GM21515 (cell line): ENCODE measurements at regions not wholly inside any gene's neighbourhood (a gene's known extent, or its start where the extent isn't known, plus 50 kb on each side); places are given as distances from the start of the nearest gene placed in this dataset.

ENCODE experiments used
- ATAC-seq: cut with Tn5 transposase; IDR thresholded peaks from one replicate; pipeline ENCODE4 v1.9.1; 2021; ENCODE audit not compliant: unreplicated experiment

- no peak for ATAC-seq
Observed at GRCh38 chr19:31699421-31699820, 350.2 kb upstream of the TSHZ3 start.

DNA sequence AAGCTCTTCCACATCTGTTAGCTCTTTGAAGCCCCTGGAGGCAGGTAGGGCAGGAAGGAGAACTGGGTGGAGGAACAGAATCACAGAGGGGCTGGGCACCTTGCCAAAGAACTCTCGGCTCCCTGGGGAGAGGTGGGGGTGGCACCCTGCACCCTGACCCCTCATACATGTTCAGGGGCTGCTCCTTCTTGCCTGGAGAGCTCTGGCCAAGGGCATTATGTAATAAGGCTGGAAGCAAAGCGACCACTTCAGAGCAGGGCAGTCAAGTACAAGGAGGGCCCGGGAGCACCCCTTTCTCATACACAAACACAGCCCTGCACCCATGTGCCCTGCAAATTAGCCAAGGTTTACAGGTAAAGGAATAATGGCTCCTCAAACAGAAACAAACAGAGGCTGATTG, 351.9 kb upstream of the TSHZ3 start:
- ATAC-seq: no peak

- no peak for ATAC-seq
Observed at GRCh38 chr19:31705656-31706055, 356.4 kb upstream of the TSHZ3 start.

GRCh38 chr19:31706131-31706530, 356.9 kb upstream of the TSHZ3 start:
- ATAC-seq: no peak

- no peak for ATAC-seq
Observed at GRCh38 chr19:31706691-31707620, 357.7 kb upstream of the TSHZ3 start.

- no peak for ATAC-seq
Observed at GRCh38 chr19:31708520-31708919, 359.3 kb upstream of the TSHZ3 start.

DNA sequence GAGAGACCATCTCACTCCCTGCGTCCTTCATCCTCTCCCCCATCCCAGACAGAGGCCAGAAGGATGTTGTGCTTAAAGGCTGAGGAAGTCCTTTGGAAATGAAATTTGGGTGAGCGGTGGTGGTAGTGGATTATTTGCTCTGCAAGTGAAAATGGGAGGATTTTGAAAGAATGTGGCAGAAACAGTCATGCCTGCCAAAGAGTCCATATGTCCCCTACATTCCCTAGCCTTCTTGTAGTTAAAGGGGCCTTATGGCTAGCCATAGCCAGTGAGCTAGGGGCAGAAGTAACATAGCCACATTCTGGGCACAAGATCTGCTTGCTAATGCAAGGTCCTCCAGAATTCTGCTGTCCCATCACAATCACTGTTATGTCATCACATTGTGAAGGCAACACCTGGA, 360.2 kb upstream of the TSHZ3 start:
- ATAC-seq: no peak

GRCh38 chr19:31715249-31715945, 366.2 kb upstream of the TSHZ3 start:
- ATAC-seq: no peak

DNA sequence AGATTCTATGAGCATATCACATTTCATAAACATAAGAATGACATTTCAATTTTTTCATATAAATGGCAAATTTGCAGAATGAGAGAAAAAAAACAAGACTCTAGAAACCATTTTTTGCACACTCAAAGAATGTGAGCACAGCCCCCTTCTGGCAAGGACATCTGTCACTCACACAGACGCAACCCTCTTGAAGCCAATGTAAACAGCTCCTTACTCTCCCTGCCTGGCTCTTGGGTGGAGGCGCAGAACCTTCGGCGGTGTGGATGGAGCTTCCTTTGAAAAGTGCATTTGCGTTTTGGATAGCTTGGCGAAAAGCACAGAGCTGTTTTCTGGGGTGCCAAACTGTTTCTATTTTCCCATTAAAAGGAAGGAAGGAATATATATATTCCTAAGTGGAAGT, 367.6 kb upstream of the TSHZ3 start:
- ATAC-seq: no peak

- no peak for ATAC-seq
Observed at GRCh38 chr19:31717269-31717923, 368.2 kb upstream of the TSHZ3 start.

- ATAC-seq: no peak
Observed at GRCh38 chr19:31718032-31718431, 368.8 kb upstream of the TSHZ3 start.

DNA sequence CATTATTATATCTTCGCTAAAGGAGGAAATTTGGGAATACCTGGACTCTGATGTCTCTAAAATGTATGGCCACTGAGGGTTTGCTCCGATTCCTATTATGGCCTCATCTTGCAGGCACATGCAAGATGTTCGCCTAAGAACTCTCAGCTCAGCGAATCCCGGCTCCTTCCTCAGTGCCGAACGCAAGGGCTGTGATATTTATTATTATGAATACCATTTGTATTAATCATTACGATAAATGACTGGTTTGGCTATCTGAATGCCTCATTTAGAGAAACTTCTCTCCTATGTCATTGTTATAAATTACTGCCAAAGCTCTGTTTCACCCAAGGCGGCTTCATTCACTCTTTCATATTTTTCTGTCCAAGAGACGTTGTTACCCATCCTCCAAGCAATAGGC, 369.7 kb upstream of the TSHZ3 start:
- no peak for ATAC-seq

DNA sequence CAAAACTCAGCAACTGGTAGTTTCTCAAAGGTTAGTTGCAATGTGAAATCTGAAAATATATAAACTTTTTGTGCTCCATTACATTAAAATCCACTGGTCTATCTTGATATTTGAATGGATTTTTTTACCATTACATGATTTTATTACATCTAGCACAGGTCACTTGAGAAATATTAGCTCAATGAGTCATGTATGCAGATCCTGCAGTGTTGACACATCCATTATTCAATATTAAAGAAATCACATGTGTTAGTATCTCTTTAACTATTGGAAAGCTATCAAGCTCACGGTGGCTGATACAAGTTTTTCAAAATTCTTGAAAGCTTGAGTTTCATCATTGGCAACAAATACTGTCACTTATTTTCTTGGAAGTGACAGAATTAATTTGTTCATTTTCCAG, 373.9 kb upstream of the TSHZ3 start:
- ATAC-seq: no peak

DNA sequence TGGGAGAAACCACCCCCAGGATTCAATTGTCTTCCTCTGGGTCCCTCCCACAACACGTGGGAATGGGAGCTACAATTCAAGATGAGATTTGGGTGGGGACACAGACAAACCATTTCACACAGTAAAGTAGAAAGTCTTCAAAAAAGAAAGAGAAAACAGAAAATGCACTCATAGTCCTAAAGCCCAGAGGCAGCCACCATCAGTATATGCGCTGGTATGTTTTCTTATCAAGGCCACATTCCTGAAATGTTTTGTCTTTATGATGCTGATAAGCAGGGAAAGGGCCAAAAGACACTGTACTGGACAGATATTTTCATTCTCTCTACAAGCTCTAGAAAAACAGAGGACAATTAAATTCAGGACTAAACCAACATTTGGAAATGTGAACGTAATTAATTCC, 375.8 kb upstream of the TSHZ3 start:
- no peak for ATAC-seq

DNA sequence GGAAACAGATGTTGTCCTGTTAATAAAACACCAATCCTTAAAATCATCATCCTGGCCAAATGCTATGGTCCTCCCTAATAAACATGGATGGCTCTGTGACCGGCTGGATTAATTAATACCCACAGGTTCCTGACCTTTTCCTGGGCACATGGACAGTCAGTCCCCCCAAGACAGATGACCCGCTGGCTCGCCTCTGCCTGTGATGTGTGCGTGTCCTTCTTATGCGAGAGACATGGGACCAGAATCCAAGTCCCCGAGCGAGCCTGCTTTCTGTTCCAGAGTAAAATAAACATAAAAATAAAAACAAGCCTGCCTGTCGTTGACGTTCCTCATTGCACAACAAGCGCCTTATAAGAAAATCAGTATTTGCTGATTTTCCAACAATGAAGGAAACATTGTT, 378.3 kb upstream of the TSHZ3 start:
- ATAC-seq: no peak

DNA sequence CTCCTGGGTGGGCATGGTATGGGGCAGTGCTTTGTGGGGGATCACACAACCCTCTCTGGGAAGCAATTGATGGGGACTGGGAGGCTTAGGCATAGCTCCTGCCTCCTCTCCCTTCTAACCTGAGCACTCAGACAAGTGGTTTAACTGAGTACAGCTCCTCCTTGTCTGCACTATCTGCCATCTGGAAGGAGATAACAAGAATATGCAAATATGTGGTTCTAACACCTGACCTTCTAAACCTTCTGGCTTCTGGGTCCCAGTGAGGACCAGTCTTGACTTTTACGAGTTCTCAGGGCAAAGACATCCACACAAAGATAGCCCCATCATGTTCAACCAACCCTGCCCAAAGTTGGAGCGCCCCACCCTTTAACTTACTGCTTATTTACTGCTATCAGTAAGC, 381.0 kb upstream of the TSHZ3 start:
- ATAC-seq: no peak

DNA sequence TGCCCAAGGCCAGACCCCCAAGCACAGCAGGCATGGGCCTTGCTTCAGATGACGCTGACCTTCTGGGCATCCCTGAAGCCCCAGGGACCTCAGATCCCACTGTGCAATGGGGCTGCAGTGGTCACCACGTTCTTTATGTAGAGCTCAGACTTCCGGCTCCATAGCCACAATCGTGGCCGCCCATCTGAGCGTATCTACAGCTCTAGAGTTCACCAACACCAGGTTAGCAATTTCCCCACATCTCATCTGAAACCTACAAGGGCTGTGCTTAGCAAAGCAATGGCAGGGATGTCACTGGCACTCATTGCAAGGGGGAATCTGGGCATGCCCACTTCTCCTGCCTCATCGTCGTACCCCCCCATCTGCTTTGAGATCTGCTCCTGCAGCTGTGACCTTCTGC, 384.4 kb upstream of the TSHZ3 start:
- no peak for ATAC-seq

GRCh38 chr19:31742249-31742648, 393.0 kb upstream of the TSHZ3 start:
- no peak for ATAC-seq

DNA sequence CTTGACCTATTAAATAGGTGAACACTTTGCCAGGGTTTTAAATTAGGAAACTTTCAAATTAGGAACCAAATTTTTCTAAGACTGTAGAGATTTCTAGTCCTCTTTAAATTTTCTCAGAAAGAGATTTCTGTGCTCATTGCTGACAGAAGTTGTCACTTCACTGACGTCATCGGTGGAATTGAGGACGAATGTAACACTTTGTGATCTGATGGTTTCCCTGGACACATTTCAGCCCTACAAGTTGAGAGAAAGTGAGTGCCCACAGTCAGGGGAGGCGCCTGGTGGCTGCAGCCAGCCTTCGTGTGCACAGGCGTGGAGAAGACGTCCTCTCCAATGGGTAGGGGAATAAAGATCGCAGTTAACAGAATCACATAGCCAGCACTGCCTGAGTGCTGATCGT, 396.5 kb upstream of the TSHZ3 start:
- ATAC-seq: no peak

DNA sequence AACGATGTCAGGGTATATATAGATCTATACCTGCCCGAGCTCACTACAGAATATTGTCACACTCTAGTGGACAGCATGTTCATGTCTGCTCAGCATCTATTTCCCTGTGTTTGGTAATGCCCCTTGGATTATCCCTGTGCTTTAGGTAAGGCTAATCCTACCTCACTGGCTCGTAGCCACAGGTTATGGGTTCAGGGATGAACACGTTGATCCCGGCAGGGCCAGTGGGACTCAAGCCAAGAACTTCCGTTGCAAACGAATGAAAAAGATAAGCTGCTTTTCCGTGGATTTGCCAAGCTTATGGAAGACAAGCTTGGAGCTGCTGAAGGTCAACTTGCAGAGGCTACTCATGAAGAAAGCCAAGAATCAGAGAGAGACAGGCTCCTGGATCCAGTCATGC, 400.0 kb upstream of the TSHZ3 start:
- no peak for ATAC-seq

DNA sequence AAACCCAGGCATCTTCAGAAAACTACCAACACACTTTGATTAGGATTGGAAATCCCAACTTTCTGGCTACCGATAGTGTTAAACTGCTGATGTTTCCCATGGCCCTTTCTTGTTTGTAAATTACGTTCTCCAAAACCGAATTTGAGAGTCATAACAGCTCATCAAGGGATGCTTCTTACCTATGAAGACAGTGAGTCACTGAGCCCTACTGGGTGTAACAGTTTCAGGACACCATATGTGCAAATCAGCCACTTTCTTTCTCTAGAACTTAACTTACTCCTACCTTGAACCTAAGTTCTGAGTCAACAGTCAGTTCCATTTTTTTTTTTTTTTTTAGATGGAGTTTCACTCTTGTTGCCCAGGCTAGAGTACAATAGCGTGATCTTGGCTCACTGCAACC, 410.1 kb upstream of the TSHZ3 start:
- no peak for ATAC-seq
